HG02938 (cell line): ENCODE measurements at regions not wholly inside any gene's neighbourhood (a gene's known extent, or its start where the extent isn't known, plus 50 kb on each side); places are given as distances from the start of the nearest gene placed in this dataset.
A peak's percentile ranks its signal among the peaks of the same experiment; 100 is the strongest.
"Not testable (repeated sequence)": the region's sequence is repeated elsewhere in the genome, so short reads cannot be mapped to it uniquely, and the experiment has no call there.

Experiments
- ATAC-seq: cut with Tn5 transposase; IDR thresholded peaks from one replicate; pipeline ENCODE4 v1.9.1; 2021; ENCODE audit warnings: mild to moderate bottlenecking, moderate library complexity; ENCODE audit not compliant: unreplicated experiment

DNA sequence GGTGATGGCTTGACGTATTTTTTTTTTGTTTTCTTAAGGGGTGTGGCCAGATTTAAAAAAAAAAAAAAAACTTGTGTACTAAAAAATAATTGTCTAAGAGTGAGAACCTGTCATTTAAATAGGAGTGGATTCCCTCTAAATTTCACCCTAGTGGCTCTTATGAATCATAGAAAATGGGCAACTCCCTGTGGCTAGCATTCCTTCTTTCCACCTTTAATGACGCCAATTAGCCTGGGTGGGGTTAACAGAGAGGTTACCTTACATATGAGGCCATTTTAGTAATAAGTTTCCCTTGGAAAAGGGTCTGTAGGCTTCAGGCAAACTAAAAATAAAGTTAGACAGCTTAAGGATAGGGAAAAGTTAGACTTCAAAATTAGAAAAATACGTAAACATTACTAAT lies 223.5 kb upstream of the FAM241A start:
- ATAC-seq = no peak

DNA sequence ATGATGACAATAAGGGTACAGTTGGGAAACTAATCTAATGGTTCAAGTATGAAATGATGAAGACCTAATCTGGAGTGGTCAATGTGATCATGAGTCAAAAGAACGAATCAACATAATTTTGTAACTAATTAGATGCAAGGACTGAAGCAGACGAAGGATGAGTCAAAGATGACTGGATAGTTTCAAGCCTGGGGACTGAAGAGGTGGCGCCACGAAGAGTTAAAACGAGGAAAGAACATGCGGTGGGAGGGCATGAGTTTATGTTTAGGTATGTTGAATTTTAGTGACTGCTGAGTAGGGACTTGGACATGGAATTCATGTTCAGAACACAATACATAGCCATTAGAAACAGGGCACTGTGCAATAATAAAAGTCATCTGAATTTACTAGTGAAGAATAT lies 221.5 kb upstream of the FAM241A start:
- ATAC-seq = no peak

DNA sequence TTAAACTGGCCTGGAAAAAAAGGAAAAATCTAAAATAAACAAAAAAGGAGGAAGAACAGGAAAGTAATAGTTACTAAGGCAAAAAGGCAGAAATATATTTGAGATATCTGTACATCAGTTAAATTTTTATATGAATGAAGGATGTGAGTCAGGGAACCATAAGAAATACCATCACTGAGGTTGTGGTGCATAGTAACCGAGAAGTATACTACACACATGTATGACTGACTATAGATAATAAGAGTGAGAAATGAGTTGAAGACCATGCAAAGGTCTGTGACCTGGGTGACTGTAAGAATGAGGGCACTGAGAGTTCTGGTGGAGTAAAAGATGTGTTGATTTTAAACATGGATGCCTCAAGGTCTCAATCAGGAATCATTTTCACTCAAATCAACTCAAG lies 220.6 kb upstream of the FAM241A start:
- no peak for ATAC-seq

DNA sequence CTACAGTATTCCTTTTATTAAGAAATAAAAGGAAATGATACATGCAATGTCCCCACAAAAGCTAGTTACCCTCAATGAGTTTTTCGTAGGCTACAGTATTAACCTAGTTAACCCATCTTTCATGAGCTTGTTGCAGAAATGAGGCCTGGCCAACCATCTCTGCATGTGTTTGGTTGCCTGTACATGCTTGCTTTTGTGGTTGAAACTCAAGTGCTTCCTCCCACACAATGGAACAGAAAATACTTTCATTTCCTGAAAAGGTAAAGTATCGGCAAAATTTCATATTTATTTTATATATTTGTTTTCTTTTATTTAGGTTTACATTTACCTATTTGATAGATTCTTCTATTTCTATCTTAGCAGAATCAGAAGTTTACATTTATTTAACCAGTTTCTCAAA lies 214.6 kb upstream of the FAM241A start:
- ATAC-seq = peak; percentile 99

DNA sequence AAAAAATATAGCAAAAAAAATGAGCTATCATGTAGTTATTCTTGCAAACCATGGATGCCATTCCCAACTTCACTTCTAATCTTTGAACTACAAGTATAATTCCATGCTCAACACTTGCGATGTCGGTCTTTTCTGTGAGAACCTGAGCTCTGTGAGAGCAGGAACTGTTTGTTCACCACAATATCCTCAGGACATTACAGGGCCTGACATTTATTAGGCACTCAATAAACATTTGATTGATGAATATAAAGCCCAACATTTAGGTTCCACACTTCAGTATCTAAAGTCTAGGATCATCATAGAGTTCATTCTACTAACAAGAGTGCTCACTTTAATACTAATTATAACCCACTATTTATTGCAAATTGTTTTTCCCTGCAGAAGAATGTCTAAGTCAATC lies 211.6 kb upstream of the FAM241A start:
- ATAC-seq = no peak

DNA sequence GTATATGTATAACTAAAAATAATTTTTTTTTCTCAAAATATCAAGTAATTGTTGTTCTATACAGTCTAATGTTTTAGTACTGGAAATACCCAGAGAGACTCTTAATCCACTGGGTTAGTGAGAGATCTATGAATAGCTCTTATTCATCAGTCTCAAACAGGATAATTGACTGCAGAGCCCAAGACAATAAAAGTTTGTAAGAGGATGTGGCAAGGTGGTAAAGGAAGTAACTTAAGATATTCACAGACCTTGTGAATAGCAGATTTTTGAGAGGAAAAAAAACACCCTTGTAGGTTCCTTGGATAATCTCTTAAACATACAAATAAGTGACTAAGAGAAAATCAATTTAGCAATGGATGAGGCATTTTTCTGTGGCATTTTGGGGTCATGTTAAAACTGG lies 210.9 kb upstream of the FAM241A start:
- ATAC-seq = no peak

DNA sequence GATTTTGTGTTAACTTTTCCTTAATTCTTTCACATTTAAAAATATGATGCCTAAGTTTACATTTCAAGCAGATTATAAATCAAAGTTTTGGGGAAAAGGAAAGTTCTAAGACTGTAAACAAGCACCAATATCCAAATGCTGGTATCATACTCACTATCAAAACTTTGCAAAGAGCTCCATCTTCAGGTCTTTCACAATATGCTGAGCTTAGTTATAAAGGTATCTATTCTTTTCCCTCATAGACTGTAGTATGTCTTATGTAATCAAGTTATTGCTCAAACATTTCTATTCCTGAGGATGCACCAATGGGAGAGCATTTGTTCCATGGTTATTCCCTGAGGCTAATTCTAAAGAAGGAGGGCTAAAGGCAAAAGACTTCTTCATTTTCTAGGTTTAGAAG lies 207.9 kb upstream of the FAM241A start:
- peak; percentile 78 for ATAC-seq

DNA sequence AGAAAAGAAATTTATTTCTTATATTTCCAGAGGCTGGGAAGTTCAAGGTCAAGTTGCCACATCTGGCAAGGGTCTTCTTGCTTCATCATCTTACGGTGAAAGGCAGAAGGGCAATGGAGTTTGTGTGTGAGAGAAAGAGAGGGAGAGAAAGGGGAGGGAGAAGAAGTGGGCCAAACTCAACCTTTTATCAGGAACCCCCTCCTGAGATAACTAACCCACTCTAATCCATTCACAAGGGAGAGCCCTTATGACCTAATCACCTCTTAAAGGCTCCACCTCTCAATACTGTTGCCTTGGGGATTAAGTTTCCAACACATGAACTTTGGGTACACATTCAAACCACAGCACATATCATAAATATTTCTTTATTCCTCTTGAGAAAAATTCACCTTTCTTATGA lies 203.3 kb upstream of the FAM241A start:
- ATAC-seq = no peak

DNA sequence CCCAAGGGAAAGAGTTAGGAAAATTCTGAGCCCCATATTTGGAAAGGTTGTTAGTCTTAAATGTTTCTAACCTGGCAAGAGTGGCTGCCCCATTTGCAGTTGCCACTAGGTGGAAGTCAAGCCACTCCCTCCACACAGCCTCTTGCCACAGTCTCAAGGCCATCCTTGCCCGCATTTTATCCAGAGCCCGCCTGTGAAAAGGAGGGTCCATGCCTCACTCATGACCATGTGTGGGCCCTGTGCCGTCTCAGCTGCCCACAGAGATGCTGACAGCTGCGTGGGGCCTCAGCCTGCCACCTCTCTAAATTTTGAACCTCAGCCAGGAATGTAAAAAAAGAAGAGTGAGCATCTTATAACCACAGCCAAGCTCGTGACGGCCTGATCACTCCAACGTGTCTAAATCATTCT lies 201.5 kb upstream of the FAM241A start:
- ATAC-seq = peak; percentile 88

DNA sequence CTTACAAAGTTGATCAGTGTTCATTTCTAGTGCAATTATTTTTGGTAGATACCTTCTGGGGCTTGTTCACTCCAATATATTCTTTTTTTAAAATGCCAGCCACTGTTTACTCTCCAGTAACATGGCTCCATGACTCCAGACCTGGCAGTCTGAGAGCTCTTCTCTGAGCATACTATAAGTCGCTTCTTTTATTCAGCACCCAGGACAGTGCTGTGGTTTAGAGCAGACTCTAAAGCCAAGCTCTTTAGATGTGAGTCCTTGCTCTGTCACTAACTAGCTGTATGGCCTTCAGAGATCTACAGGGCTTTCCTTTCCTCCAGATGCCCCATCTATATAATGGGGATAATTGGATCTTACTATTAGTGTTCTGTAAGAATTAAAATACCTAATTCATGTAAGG lies 200.2 kb upstream of the FAM241A start:
- ATAC-seq = no peak

DNA sequence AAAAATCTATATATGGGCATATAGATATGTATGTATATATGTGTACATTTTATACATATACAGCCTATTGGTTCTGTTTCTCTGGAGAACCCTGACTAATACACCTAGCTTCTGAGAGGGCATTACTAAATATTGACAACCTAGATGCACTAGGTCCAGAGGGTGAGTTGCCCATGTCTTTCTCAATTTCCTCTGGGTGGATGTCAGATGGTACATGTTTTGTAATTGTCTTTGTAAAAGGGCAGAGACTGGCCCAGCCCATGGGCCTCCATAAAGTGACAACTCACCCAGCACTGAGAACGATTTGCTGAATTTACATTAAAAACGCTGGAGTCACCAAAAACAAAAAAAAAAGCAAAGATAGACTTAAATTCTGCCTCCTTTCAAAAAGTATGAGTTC lies 198.5 kb upstream of the FAM241A start:
- ATAC-seq = no peak

DNA sequence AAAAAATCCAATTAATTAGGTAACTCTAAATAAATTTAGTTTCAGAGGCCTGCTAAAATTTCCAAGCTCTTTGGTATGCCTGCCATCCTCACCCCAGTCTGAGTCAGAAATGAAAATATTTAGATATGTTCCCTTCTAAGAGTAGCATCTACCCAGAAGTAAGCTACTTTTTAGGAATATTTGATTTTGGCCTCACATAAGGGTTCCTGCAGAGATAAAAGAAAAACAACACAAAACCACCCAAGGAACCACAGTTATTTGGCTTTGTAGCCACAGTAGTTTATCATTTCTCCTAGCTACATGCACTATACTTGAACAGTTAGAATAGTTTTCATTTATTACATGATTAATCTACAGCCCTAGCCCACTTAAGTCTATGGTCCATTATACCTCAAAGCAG lies 192.6 kb upstream of the FAM241A start:
- ATAC-seq = no peak

DNA sequence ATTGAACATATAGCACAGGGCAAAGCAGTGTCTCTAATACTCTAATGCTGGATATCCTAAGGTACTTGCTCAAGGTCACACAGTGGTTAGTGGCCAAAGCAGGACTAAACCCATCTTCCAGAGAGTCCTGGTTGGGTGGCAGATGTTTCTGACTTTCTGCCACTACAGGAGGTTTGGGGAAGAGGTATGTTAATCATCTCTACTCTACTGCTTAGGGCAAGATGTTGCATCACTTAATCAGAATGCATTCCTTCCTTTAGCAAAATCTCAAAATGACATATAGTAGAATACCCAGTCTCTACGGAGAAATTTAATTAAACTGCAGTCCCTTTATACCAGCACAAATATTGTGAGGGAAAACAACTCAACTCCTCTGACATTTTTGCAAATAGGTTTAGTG lies 190.7 kb upstream of the FAM241A start:
- no peak for ATAC-seq

DNA sequence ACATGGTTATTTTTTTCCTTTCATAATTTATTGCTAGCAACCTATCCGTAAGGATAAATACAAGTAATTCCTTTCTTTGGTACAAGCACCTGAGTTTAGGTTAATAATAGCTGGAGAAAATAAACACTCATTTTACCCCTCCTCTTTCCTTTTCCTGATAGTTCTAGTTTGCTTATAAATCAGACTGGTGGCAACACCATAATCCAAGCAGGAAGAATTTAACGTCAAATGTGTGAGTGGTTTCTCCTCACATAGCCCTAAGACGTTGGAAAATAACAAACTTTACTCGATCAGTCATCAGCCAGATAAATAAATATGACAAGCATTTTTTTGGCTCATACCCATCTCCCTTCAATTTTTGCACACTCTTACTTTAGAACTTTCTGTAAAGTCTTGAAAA lies 190.3 kb upstream of the FAM241A start:
- ATAC-seq = no peak

DNA sequence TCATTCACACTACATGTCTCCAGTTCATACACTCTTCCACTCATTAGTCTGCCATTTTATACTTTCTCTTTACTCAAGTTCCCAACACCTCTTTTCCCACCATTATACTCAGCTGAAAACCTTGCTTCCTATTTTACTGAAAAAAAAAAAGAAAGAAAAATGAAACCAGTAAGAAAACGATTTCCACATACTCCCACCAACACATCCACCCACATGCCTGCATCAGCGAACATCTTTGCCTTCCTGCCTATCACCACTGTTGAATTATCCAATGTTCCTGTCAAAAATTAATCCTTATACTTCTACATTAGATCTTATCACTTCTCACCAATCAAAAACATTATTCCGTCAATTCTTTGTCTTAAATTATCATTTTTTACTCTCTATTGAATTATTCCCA lies 188.1 kb upstream of the FAM241A start:
- ATAC-seq = no peak

DNA sequence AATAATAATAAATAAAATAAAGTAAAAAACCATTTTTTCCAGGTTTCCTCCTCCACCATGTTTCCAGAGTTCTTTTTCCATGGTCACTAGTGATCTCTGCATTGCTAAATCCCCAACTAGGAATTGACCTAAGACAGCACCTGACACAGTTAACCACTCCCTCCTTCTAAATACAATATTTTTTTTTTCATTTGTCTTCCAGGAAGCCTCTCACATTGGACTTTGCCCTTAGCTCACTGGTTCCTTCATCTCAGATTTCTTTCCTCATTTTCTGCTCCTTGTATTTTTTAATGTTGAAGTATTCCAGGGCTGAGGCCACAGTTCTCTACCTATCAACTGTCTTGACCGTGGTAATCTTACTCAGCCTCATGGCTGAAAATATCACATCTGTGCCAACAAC lies 187.3 kb upstream of the FAM241A start:
- ATAC-seq = no peak

DNA sequence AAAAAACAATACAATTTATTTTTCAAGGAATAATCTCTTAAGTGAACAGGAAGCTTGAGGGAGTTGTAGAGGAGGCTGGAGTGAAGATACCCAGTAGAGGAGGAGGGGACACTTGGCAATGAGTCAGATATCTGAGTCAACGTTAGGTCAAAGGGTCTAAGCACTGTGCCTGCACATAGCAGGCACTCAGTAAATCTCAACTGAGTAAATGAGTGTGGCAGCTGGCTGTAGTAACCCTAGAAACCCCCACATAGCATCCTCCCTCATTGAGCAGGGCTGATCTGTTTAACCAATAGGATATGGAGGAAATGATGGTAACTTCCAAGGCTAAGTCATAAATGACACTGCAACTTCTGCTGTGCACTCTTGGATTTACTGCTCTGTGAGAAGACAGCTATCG lies 186.0 kb upstream of the FAM241A start:
- ATAC-seq = peak; percentile 24

DNA sequence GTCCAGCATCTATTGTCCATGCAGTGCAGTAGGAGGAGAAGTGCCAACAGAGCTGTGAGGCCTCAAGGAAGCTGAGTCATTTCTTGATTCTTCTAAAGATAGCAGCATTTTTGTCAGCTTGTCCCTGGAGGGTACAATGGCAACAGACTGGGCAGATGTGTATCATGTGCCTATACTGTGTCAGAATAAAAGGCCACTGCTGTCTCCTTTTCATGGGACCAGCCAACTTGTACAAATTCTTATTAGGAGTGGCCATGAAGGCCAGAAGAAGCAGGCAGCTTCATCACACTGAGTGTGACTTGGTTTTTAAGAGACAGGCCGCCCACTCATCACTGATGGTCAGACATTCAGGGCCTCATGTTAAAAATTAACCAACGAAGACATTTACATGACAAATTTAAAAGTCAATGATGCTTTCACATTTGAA lies 185.0 kb upstream of the FAM241A start:
- peak; percentile 93 for ATAC-seq

DNA sequence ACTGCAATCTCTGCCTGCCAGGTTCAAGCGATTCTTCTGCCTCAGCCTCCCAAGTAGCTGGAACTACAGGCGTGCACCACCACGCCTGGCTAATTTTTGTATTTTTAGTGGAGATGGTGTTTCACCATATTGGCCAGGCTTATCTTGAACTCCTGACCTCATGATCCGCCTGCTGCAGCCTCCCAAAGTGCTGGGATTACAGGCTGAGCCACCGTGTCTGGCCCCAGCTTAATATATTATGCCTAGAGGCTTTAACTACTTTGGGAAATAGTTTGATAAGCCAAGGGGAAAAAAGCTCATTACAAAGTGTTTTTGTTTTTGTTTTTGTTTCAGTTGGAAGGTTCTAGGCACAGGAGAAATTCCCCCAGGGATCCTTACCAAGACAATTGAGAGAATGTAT lies 184.2 kb upstream of the FAM241A start:
- ATAC-seq = not testable (repeated sequence)

DNA sequence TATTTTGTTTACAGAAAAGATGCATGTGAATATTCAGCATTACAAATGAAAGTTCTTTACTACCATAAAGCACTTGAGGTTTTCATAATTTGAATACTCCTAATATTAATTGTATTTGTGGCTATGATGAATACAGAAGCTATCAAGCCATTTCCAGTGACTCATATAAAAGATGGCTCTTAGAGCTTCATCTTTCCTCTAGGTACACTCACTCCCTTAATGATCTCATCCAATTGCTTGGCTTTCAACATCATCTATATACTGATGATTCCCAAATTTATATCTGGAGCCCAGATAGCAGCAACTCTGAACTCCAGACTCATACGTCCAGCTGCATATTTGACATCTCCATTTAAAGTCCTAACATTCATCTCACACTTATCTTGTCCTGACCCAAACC lies 183.4 kb upstream of the FAM241A start:
- no peak for ATAC-seq

DNA sequence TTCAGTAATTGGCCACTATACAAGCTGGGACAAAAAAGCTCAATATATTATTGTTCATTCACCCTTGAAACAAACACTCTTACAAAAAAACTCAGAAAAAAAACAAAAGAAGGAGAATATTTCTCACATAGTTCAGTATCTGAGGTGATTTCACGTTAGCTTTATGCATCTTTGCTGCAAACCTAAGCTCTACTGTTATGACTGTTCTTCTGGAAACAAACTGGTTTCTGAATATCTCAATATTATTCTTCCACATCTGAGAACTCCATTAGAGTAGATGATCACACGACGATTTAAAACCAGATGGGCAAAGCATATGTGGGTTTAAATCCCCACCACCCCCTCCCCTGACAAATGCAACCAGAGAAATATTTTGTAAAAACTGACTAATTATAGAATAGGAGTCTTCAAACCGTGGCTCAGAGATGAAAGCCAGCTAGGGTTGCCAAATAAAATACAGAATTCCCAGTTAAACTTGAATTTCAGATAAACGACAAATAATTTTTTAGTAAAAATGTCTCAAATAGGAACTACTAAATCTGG lies 182.0 kb upstream of the FAM241A start:
- ATAC-seq = peak; percentile 45

DNA sequence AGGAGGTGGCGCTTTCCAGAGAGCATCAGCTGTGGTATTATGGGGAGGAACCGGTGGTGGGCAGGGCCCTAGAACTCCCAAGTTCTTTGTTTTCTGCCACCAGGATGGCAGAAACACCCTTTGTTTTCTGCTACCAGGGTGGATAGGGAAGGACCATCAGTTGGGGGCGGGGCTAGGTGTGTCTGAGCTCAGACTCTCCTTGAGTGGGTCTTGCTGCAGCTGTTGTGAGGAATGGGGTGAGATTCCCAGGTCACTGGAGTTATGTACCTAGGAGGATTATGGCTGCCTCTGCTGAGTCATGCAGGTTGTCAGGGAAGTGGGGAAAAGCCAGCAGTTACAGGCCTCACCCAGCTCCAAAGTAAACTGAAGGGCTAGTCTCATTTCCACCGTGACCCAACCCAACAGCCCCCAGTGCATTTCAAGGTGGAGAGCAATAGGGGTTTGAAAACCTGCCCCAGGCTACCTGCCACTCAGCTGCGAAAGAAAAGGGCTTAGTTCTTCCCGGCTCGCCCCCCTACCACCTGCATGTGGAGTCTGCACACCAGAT lies 167.8 kb upstream of the FAM241A start:
- ATAC-seq = no peak

DNA sequence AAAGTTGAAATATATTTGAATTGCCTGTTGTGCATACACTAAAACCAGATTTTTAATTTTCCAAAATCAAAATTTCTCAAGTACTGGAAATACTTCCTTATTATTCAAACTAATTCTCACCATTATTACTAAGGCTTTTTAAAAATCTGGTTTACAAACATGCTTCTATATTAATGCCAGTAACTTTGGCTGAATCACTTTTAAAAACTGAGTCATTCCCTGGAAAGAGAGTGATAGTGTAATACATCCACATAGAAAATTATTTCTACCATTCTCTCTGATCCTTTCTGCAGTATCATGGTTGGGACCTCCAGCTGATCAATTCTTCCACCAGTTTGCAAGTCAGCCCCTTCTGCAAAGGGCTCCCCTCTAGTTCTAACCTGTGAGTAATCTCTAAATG lies 165.3 kb upstream of the FAM241A start:
- no peak for ATAC-seq
